ENCODE measurements at regions not wholly inside any gene's neighbourhood (a gene's known extent, or its start where the extent isn't known, plus 50 kb on each side); places are given as distances from the start of the nearest gene placed in this dataset.

DNA sequence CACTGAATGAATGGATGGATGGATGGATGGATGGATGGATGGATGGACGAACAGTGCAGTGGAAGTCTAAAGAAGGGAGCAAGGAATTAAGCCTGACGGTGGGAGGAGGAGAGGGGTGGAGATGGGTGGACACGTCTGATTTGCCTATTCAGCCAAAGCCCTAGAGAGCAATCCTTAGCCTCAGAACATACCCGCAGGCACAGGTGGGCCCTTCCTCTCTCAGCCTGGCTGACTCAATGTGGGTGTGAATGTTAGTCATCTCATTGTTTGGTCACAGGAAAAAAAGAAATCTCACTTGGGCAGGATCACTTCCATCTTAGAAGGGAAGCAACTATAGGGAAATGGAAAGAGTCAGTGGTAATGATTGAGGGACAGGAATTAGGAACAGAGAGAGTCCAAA is 165.9 kb downstream of the PJA1 start:
- Histone ChIP-seq H3K4me3 (no peak overlapping the region), H3K4me1 (peaks cover 3 to 50% (median 27%) of the 10 kb centered on the region in 9 donors), H3K9me3 (no peaks in the 10 kb centered on the region), H3K27ac (peak overlapping the region in 2 of 10 donors; percentile 6 to 27), H3K36me3 (no peaks in the 10 kb centered on the region), H3K27me3 (peaks cover 0 to 26% (median 0%) of the 10 kb centered on the region in 7 donors)
- WGBS, 2 donors = 66 to 73% methylated on average over 3 to 4 of the region's 4 CpGs
- TF ChIP-seq, protein P1, sequence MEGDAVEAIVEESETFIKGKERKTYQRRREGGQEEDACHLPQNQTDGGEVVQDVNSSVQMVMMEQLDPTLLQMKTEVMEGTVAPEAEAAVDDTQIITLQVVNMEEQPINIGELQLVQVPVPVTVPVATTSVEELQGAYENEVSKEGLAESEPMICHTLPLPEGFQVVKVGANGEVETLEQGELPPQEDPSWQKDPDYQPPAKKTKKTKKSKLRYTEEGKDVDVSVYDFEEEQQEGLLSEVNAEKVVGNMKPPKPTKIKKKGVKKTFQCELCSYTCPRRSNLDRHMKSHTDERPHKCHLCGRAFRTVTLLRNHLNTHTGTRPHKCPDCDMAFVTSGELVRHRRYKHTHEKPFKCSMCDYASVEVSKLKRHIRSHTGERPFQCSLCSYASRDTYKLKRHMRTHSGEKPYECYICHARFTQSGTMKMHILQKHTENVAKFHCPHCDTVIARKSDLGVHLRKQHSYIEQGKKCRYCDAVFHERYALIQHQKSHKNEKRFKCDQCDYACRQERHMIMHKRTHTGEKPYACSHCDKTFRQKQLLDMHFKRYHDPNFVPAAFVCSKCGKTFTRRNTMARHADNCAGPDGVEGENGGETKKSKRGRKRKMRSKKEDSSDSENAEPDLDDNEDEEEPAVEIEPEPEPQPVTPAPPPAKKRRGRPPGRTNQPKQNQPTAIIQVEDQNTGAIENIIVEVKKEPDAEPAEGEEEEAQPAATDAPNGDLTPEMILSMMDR (IDR thresholded peaks at IDR 0.05) = no peak
- DNase-seq (no peak), ATAC-seq (peak in 2 of 8 donors; percentile 30 to 36)
- intact Hi-C loops (cut with DNase I) = loop anchor here in 5 of 10 donors (5.0 to 10.0 kb wide), 7 partner anchors 62 to 175 kb away; partner anchors contain the start of gene EFNB1 (in 1 of the 5)

DNA sequence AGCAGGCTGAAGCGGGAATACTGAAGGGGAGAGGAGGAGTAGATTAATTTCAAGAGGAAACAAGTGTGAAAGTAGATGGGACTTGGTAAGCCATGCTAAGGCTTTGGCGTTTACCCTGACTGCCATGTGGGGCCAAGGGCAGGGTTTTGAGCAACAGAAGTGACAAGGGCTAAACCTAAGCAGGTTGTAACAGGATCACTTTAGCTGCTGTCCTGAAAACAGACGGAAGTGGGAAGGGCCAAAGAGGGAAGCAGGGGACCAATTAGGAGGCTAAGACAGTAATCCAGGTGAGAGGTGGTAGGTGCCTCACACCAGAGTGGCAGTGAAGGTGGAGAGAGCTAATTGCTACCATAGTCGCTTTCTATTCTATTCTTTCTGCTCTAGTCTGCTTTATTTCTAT is 166.5 kb downstream of the PJA1 start:
- no peak overlapping the region for H3K4me3 ChIP-seq
- H3K27ac ChIP-seq = peak overlapping the region in 2 of 10 donors; percentile 22 to 27
- WGBS, 2 donors = 85 to 88% methylated on average over 4 of the region's 4 CpGs
- DNase-seq (no peak), ATAC-seq (no peak)
- intact Hi-C loops (cut with DNase I) = loop anchor here in 5 of 10 donors (1.0 to 10.0 kb wide), 8 partner anchors 20 to 174 kb away; partner anchors contain the start of gene EFNB1 (in 1 of the 5)
- TF ChIP-seq, protein P1 (IDR thresholded peaks at IDR 0.05) = no peak
- peaks cover 3 to 50% (median 29%) of the 10 kb centered on the region in 9 donors for H3K4me1 ChIP-seq
- H3K9me3 ChIP-seq = no peaks in the 10 kb centered on the region
- peaks cover 0 to 26% (median 0%) of the 10 kb centered on the region in 7 donors for H3K27me3 ChIP-seq
- H3K36me3 ChIP-seq = no peaks in the 10 kb centered on the region

DNA sequence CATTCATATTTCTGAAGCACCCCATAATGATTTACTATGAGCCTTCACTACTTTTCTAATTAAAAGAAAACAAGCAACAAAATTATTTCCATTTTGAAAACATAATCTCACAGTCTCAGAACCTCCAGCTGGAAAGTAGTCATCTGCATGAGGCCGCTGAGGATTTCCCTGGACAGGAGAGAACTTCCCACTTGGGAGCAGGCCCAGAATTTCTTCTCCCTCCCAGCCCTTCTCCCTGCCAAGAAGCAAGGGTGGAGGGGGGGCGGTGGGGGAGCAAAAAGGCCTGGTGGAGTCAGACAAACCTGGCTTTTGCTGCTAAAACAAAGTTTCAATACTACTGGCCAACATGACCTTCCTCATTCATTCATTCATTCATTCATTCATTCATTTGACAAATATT is 167.3 kb downstream of the PJA1 start:
- intact Hi-C loops (cut with DNase I) = loop anchor here in 5 of 10 donors (1.0 to 10.0 kb wide), 10 partner anchors 20 to 173 kb away; partner anchors contain the start of gene EFNB1 (in 2 of the 5)
- Histone ChIP-seq H3K9me3 (no peaks in the 10 kb centered on the region), H3K4me3 (no peak overlapping the region), H3K36me3 (no peaks in the 10 kb centered on the region), H3K27ac (peak overlapping the region in 8 of 10 donors; percentile 56 to 81 (median 78)), H3K4me1 (peaks cover 3 to 50% (median 29%) of the 10 kb centered on the region in 9 donors), H3K27me3 (peaks cover 0 to 25% (median 0%) of the 10 kb centered on the region in 7 donors)
- 0 to 3% methylated on average over 1 to 2 of the region's 2 CpGs for WGBS, 2 donors
- TF ChIP-seq, protein P1 (IDR thresholded peaks at IDR 0.05) = no peak
- DNase-seq = peak; percentile 48 to 79
- ATAC-seq = peak; percentile 63 to 84 (median 78)

DNA sequence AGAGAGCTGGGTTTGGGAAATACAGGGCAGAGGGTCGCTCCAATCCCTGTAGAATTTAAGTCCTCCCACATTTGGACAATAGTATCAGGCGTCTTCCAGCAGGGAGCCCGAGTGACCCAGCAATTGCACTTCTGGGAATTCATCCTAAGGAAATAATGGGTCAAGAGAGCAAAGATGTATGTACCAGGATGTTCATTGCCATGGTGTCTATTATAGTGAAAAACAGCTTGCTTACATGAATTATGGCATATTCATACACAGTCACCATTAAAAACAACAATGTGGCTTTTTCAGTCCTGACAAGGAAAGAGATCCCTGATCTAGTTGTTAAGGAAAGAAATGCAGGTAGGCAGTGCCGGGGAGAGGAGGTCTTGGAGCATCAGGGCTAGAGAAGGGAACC is 167.7 kb downstream of the PJA1 start:
- TF ChIP-seq, protein P1 (IDR thresholded peaks at IDR 0.05) = no peak
- ATAC-seq (no peak), DNase-seq (no peak)
- H3K36me3 ChIP-seq = no peaks in the 10 kb centered on the region
- WGBS, 2 donors = 40 to 51% methylated on average over 4 of the region's 4 CpGs
- intact Hi-C loops (cut with DNase I) = loop anchor here in 5 of 10 donors (2.0 to 10.0 kb wide), 9 partner anchors 59 to 173 kb away; partner anchors contain the start of gene EFNB1 (in 2 of the 5)
- H3K27me3 ChIP-seq = peaks cover 0 to 22% (median 0%) of the 10 kb centered on the region in 7 donors
- H3K9me3 ChIP-seq = no peaks in the 10 kb centered on the region
- H3K27ac ChIP-seq = peak overlapping the region in 8 of 10 donors; percentile 56 to 81 (median 78)
- no peak overlapping the region for H3K4me3 ChIP-seq
- H3K4me1 ChIP-seq = peaks cover 3 to 50% (median 29%) of the 10 kb centered on the region in 9 donors

Data from heart right ventricle (tissue), 16 donors.